Activated T-helper 2 cell treated with anti-CD3 and anti-CD28 coated beads, Interferon-gamma antibody, Interleukin-2, Interleukin-4, amounts not matched to agents 10 μg/mL and 5 μg/mL and 100 μg/mL, durations not matched to agents 14 hours and 24 hours and 36 hours (primary cell): ENCODE measurements at regions not wholly inside any gene's neighbourhood (a gene's known extent, or its start where the extent isn't known, plus 50 kb on each side); places are given as distances from the start of the nearest gene placed in this dataset.

Experiments used
- DNase-seq: peaks from one replicate; pipeline ENCODE4 v3.0.0; 2021; ENCODE audit warnings: low spot score
- H3K27ac Mint-ChIP-seq: one replicate; pipeline ENCODE4 v1.8.0; 2021; ENCODE audit warnings: mixed read lengths
- H3K27me3 Mint-ChIP-seq: one replicate; pipeline ENCODE4 v1.8.0; 2021; ENCODE audit warnings: low read depth, mixed read lengths
- H3K36me3 Mint-ChIP-seq: one replicate; pipeline ENCODE4 v1.8.0; 2021; ENCODE audit warnings: low read depth, mixed read lengths
- H3K4me1 Mint-ChIP-seq: one replicate; pipeline ENCODE4 v1.8.0; 2021; ENCODE audit warnings: low read depth, mixed read lengths
- H3K4me3 Mint-ChIP-seq: one replicate; pipeline ENCODE4 v1.8.0; 2021; ENCODE audit warnings: low read depth, mild to moderate bottlenecking, moderate library complexity, mixed read lengths
- H3K9me3 Mint-ChIP-seq: one replicate; pipeline ENCODE4 v1.8.0; 2021; ENCODE audit warnings: mixed read lengths
- intact Hi-C: fragments of 100-400 bp; cut with micrococcal nuclease; formaldehyde crosslinking; loops from one replicate; pipeline ENCODE4 v1.15.1; 2023

DNA sequence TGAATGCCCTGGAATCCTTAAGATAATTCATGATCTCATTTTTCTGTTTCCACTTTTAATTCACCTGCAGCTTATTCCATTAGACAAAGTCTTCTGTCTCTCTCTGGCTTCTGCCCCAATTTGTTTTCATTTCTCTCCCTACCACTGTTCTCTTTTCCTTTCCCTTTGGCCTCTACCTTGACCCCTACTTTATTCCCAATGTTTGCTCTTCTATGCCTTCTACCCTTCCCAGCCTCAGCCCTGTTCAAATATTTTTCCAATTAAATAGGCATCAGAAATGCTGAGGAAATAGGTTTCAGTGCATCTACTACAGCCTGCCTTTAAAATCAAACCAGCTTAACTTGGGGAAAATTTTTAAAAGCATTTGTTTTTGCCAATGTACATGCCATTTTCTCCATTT lies 443.7 kb upstream of the CWC22 start:
- no peaks in the 10 kb centered on the region for H3K9me3 Mint-ChIP-seq
- H3K4me3 Mint-ChIP-seq = no peak overlapping the region
- intact Hi-C loops = no loop called here
- no peaks in the 10 kb centered on the region for H3K36me3 Mint-ChIP-seq
- DNase-seq = no peak
- H3K27ac Mint-ChIP-seq = no peak overlapping the region
- H3K4me1 Mint-ChIP-seq = no peaks in the 10 kb centered on the region
- H3K27me3 Mint-ChIP-seq = no peaks in the 10 kb centered on the region

DNA sequence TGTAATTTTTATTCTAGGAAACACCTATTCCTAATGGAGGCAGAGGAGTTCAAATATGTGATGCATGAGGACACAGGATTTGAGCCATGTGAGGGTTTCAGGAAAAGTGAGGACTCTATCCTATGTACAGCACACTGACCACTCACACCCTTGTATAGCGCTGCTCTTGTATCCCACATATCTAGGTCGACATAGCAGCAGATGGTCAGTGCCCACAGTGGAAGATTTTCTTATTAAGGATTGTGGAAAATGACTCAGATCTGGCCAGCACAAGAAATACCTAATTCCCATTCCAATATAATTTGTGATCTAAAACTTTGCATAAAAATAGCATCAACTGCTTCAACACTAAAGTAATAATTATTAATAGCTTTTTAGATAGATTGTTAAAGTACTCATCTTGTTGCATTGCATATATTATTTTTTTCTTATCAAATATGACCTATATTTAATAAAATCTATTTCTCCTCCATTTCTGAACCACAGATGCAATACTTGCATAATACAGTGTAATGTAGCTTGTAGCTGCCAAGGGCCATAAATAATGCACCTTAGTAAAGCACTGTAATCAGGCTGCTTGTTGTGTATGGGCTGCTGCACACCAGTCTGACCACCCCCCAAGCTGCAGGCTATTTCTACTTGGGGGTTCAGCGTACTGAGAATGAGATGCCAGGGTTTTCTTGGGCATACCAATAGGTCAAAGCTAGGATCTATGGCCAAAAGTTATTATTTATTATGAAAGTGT lies 442.2 kb upstream of the CWC22 start:
- Mint-ChIP-seq H3K27me3 (no peaks in the 10 kb centered on the region), H3K4me1 (no peaks in the 10 kb centered on the region), H3K27ac (no peak overlapping the region), H3K4me3 (no peak overlapping the region), H3K9me3 (no peaks in the 10 kb centered on the region), H3K36me3 (no peaks in the 10 kb centered on the region)
- intact Hi-C loops = no loop called here
- DNase-seq = no peak

DNA sequence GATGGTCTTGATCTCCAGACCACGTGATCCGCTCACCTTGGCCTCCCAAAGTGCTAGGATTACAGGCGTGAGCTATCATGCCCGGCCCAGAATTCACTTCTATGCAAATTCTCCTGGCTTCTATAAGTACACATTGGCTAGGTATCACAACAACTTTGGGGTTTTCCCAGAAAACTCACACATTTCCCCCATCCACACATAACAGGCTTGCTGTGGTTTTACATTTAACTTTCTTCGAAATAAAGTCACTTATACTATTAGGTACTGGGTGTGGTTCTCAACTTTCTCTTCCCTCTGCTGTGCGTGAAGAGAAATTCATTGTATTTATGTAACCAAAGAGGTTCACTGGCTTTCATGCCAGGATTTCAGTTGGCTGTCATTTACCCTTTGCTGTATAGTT lies 439.4 kb upstream of the CWC22 start:
- no peak overlapping the region for H3K27ac Mint-ChIP-seq
- intact Hi-C loops = no loop called here
- no peak for DNase-seq
- no peaks in the 10 kb centered on the region for H3K9me3 Mint-ChIP-seq
- no peaks in the 10 kb centered on the region for H3K36me3 Mint-ChIP-seq
- no peaks in the 10 kb centered on the region for H3K27me3 Mint-ChIP-seq
- H3K4me1 Mint-ChIP-seq = no peaks in the 10 kb centered on the region
- H3K4me3 Mint-ChIP-seq = no peak overlapping the region

DNA sequence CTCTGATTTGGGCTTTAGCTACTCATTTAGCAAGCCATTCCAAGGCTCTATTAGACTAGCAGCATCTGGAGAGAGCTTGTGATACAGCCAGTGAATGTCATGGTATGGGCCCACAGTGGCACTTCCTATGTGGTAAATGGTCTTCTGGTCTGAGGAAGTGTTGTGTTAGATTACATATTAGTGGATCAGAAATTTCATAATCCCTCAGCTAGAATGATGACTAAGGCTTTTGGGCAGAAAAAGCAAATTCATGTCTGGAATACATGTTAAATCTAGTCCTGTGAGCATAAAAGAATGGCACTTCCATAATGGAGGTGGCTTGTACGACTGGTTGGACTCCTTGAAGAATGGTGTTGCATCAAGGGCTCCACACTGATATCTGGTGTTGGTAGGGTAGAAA lies 436.8 kb upstream of the CWC22 start:
- Mint-ChIP-seq H3K4me3 (no peak overlapping the region), H3K27me3 (no peaks in the 10 kb centered on the region), H3K27ac (no peak overlapping the region), H3K9me3 (no peaks in the 10 kb centered on the region), H3K36me3 (no peaks in the 10 kb centered on the region), H3K4me1 (no peaks in the 10 kb centered on the region)
- intact Hi-C loops = no loop called here
- no peak for DNase-seq

DNA sequence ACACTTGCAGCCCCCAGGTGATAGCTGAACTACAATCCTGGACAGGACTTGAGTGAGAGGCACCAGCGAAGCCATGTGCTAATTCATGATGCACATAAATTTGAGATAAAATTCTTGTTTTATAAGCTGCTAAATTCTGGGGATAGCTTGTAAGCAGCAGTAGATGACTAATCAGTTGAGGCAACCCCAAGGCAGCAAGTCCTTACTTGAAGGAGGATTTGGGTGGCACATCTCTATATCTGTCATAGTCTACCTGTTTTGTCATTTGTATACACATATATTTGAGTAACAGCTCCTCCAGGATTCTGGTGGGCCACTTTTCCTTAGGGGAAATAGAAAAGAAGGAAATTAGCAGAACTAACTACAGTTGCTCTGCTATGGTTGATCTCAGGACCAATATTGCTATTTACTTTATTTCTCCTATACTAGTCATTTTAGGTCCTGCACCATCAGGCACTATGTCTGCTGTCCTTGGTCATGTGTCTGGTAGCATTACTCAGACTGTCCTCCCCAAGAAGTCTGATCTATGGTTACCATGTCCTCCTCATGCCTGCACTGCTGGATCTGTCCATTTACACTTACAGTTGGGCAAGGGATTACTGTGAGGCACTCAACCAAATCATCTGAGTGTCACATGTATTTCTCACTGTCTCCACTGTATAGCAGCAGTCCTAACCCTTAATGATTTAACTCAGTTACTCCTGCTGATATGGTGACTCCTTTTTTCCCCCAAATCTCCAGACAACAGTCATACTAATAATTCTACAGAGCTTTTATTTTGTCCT lies 436.0 kb upstream of the CWC22 start:
- H3K27ac Mint-ChIP-seq = no peak overlapping the region
- H3K27me3 Mint-ChIP-seq = no peaks in the 10 kb centered on the region
- intact Hi-C loops = no loop called here
- no peaks in the 10 kb centered on the region for H3K36me3 Mint-ChIP-seq
- DNase-seq = no peak
- H3K9me3 Mint-ChIP-seq = no peaks in the 10 kb centered on the region
- H3K4me3 Mint-ChIP-seq = no peak overlapping the region
- no peaks in the 10 kb centered on the region for H3K4me1 Mint-ChIP-seq

DNA sequence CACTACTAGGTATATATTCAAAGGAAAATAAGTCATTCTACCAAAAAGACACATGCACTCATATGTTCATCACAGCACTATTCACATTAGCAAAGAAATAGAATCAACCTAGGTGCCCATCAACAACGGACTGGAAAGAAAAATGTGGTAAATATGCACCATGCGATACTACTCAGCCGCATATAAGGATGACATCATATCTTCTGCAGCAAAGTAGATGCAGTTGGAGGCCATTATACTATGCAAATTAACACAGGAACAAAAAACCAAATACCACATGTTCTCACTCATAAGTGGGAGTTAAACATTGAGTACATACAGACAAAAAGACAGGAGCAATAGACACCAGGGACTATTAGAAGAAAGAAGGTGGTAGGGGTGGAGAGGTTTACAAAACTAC lies 412.1 kb upstream of the CWC22 start:
- Mint-ChIP-seq H3K4me3 (no peak overlapping the region), H3K9me3 (no peaks in the 10 kb centered on the region)

DNA sequence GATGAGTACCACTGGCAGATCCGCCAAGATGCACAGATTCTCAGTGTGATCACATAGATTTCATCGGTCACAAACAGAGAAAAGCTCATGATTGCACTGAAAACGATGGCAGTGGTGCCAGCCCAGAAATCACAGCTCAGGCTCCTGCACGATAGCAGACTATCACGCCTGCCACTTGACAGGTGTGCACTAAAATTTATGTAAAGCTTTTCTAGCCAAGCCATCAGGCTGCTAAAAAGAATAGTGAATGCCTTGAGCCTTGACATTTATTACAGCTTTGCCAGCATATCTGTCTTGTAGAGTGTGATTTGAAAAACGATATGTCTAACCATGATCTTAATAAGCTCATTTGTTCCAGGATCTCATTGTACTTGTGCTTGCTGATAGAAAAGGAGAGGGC lies 409.5 kb upstream of the CWC22 start:
- Mint-ChIP-seq H3K36me3 (no peaks in the 10 kb centered on the region), H3K9me3 (no peaks in the 10 kb centered on the region), H3K27ac (no peak overlapping the region), H3K4me1 (no peaks in the 10 kb centered on the region), H3K4me3 (no peak overlapping the region), H3K27me3 (no peaks in the 10 kb centered on the region)
- no peak for DNase-seq
- intact Hi-C loops = no loop called here

More for the DNA sequence above, 412.1 kb upstream of the CWC22 start:
- Mint-ChIP-seq H3K27ac (no peak overlapping the region), H3K4me1 (no peaks in the 10 kb centered on the region), H3K36me3 (no peaks in the 10 kb centered on the region), H3K27me3 (no peaks in the 10 kb centered on the region)
- no peak for DNase-seq
- intact Hi-C loops = no loop called here

DNA sequence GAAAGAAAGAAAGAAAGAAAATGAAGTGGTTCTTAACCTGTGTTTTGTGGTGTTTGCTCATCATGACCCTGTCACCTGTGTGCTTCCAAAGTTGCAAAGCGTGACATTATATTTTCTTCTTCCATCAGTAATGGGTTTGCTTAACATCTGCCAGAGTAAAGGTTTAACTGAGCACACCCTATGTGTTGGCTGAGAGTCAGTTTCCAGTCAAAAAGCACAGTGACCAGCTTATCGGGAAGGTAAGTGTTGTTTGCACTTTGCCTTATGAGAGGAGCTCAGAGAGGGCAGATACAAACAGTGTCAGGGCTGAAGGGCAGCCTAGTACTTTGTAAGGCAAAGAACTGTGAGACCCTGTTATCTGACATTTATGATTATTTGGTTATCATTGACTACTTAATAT lies 406.2 kb upstream of the CWC22 start:
- intact Hi-C loops = no loop called here
- H3K27me3 Mint-ChIP-seq = no peaks in the 10 kb centered on the region
- no peak for DNase-seq
- H3K36me3 Mint-ChIP-seq = no peaks in the 10 kb centered on the region
- H3K9me3 Mint-ChIP-seq = no peaks in the 10 kb centered on the region
- no peak overlapping the region for H3K4me3 Mint-ChIP-seq
- no peaks in the 10 kb centered on the region for H3K4me1 Mint-ChIP-seq
- no peak overlapping the region for H3K27ac Mint-ChIP-seq

DNA sequence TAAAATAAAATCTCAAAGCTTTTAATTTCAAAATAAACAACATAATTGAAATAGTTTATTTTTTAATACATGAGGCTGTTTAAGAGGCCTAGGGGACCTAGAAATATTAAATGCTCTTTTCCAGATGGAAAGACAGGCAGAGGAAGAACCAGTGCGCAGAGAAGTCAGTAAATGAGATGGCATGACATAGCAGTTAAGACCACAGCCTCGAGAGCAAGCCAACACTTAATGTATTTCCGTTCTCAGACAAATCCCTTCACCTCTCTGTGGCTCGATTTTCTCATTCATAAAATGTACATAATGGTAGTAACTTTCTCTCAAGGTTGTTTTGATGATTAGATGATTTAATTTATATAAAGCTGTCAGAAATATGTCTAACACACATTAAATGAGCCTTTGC lies 405.1 kb upstream of the CWC22 start:
- DNase-seq = no peak
- Mint-ChIP-seq H3K9me3 (no peaks in the 10 kb centered on the region), H3K27me3 (no peaks in the 10 kb centered on the region), H3K36me3 (no peaks in the 10 kb centered on the region), H3K27ac (no peak overlapping the region), H3K4me1 (no peaks in the 10 kb centered on the region), H3K4me3 (no peak overlapping the region)
- intact Hi-C loops = no loop called here

DNA sequence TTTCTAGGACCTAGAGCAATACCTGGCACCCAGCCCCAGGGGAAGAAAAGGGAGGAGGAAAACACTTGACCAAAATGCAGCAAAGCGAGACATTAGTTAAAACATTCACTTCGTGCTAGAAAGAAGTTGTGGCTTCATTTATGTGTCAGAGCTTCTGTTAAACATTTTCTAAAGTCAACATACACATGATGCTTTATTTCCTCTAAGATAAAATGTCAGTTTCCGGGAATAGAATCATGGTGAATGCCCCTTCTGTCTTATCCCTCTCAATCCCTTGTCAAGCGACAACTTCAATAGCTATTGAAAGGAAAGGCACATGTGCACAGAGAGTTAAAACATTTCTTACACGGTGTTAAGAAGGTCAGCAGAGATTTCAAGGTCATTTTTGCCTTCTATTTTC lies 404.6 kb upstream of the CWC22 start:
- no peak overlapping the region for H3K27ac Mint-ChIP-seq
- no peaks in the 10 kb centered on the region for H3K4me1 Mint-ChIP-seq
- DNase-seq = no peak

DNA sequence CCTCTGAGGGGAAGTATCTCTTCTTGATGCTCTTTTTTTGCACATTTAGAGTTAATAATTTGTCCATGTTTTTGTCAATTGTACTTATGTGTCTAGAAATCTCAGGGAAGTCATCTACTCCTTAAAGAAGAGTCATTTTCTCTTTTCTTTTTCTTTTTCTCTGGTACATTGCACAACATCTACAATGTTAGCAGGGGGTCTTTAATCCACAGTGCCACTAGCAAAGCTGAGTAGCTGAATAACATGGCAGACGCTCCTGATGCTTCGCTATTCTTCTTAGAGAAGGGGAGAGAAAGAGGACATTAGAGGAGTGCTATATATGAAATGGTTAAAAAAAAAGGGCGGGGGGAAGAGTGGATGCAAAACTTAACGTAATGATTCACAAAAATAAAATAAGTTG lies 399.6 kb upstream of the CWC22 start:
- Mint-ChIP-seq H3K27ac (no peak overlapping the region), H3K4me1 (no peaks in the 10 kb centered on the region), H3K27me3 (no peaks in the 10 kb centered on the region), H3K9me3 (no peaks in the 10 kb centered on the region), H3K4me3 (no peak overlapping the region), H3K36me3 (no peaks in the 10 kb centered on the region)
- intact Hi-C loops = no loop called here
- DNase-seq = no peak

More for the DNA sequence above, 404.6 kb upstream of the CWC22 start:
- intact Hi-C loops = no loop called here
- Mint-ChIP-seq H3K4me3 (no peak overlapping the region), H3K27me3 (no peaks in the 10 kb centered on the region), H3K36me3 (no peaks in the 10 kb centered on the region), H3K9me3 (no peaks in the 10 kb centered on the region)

DNA sequence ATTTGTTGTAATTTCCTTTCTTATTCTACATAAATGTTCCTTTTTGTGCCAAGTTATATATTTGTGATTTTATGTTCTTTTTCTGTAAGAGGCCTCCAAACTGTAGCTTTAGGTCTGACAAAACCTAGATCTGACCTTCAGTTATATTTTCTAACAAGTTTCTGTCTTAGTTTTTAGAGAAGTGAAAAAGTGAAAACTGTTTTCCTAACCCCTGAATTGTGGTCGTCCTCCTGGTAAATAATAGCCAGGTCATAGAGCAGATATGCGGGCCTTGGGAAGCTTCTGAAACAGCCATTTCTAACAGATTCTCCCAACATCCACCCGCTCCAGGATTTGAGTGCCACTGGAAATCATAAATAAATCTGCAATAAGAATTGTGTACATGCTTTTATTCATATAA lies 398.4 kb upstream of the CWC22 start:
- Mint-ChIP-seq H3K9me3 (no peaks in the 10 kb centered on the region), H3K27ac (no peak overlapping the region), H3K4me1 (no peaks in the 10 kb centered on the region), H3K27me3 (no peaks in the 10 kb centered on the region), H3K36me3 (no peaks in the 10 kb centered on the region), H3K4me3 (no peak overlapping the region)
- intact Hi-C loops = no loop called here
- no peak for DNase-seq

DNA sequence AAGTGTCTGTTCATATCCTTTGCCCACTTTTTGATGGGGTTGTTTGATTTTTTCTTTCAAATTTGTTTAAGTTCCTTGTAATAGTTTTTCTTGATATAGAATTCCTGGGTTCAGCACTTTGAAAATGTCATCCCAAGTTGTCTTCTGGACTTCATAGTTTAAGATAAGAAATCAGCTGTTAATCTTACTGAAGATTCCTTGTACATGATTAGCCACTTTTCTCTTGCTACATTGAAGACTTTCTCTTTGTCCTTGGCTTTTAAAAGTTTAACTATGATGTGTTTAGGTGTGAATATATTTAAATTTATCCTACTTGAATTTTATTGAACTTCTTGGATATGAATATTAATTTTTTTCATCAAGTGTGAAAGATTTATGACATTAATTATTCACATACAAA lies 387.2 kb upstream of the CWC22 start:
- H3K9me3 Mint-ChIP-seq = peaks cover 15% of the 10 kb centered on the region

More for the DNA sequence above, 387.2 kb upstream of the CWC22 start:
- Mint-ChIP-seq H3K27ac (no peak overlapping the region), H3K4me1 (no peaks in the 10 kb centered on the region), H3K27me3 (no peaks in the 10 kb centered on the region), H3K4me3 (no peak overlapping the region), H3K36me3 (no peaks in the 10 kb centered on the region)
- no peak for DNase-seq
- intact Hi-C loops = no loop called here
